C4-2B (cell line): ENCODE measurements at regions not wholly inside any gene's neighbourhood (a gene's known extent, or its start where the extent isn't known, plus 50 kb on each side); places are given as distances from the start of the nearest gene placed in this dataset.
"Not testable (repeated sequence)": the region's sequence is repeated elsewhere in the genome, so short reads cannot be mapped to it uniquely, and the experiment has no call there.

Experiments
- H3K27ac ChIP-seq: fragments of 450-650 bp; 2 replicates; pipeline ENCODE4 v1.5.1; 2017
- CTCF ChIP-seq: fragments of 450-650 bp; conservative IDR thresholded peaks from 2 replicates; pipeline ENCODE4 v1.5.1; 2017; ENCODE audit warnings: mild to moderate bottlenecking
- ZFX ChIP-seq: fragments of 450-650 bp; IDR thresholded peaks from 2 replicates; pipeline ENCODE4 v1.6.1; 2017

- no peak overlapping the region for H3K27ac ChIP-seq
- TF ChIP-seq ZFX (no peak), CTCF (no peak)
Measured at GRCh38 chr21:14678973-14679574, 133.0 kb upstream of the SAMSN1 start.

- TF ChIP-seq ZFX: no peak
- no peak for TF ChIP-seq CTCF
- no peak overlapping the region for H3K27ac ChIP-seq
Measured at GRCh38 chr21:14677639-14678179, 131.6 kb upstream of the SAMSN1 start.

GRCh38 chr21:14677013-14677412 lies 130.9 kb upstream of the SAMSN1 start:
- H3K27ac ChIP-seq: no peak overlapping the region
- no peak for TF ChIP-seq ZFX
- TF ChIP-seq CTCF: no peak

- TF ChIP-seq CTCF: no peak
- TF ChIP-seq ZFX: no peak
- H3K27ac ChIP-seq: no peak overlapping the region
Measured at GRCh38 chr21:14675774-14676530, 129.8 kb upstream of the SAMSN1 start.

GRCh38 chr21:14673649-14674048 lies 127.5 kb upstream of the SAMSN1 start:
- no peak for TF ChIP-seq ZFX
- TF ChIP-seq CTCF: no peak
- no peak overlapping the region for H3K27ac ChIP-seq

- no peak for TF ChIP-seq CTCF
- TF ChIP-seq ZFX: no peak
- no peak overlapping the region for H3K27ac ChIP-seq
Measured at GRCh38 chr21:14672466-14672865, 126.4 kb upstream of the SAMSN1 start.

- H3K27ac ChIP-seq: no peak overlapping the region
- no peak for TF ChIP-seq CTCF
- TF ChIP-seq ZFX: no peak
Measured at GRCh38 chr21:14670409-14670808, 124.3 kb upstream of the SAMSN1 start.

- H3K27ac ChIP-seq: not testable (repeated sequence)
Measured at GRCh38 chr21:14669092-14669491, 123.0 kb upstream of the SAMSN1 start.
